ENCODE measurements at regions not wholly inside any gene's neighbourhood (a gene's known extent, or its start where the extent isn't known, plus 50 kb on each side); places are given as distances from the start of the nearest gene placed in this dataset.

GRCh38 chr4:19256823-19257222, 994.9 kb upstream of the SLIT2 start:
- no peak overlapping the region for H3K4me3 ChIP-seq (ENCODE audit: low read depth, low read length)
- CTCF ChIA-PET = no interaction called here
- no peaks in the 10 kb centered on the region for H3K9me3 ChIP-seq (ENCODE audit: control insufficient read depth, insufficient read depth, low read length)
- POLR2A ChIA-PET = no interaction called here
- no peak overlapping the region for H3K27ac ChIP-seq (ENCODE audit: low read depth, low read length)
- no peak for DNase-seq (ENCODE audit: low read depth, low spot score)
- H3K27me3 ChIP-seq (ENCODE audit: control insufficient read depth, insufficient read depth, low read length) = no peaks in the 10 kb centered on the region
- TF ChIP-seq CTCF (IDR thresholded peaks at IDR 0.05; ENCODE audit: low read depth, low read length) = no peak

- no peak for DNase-seq (ENCODE audit: low read depth, low spot score)
- ChIA-PET CTCF (no interaction called here), POLR2A (no interaction called here)
- H3K27ac ChIP-seq (ENCODE audit: low read depth, low read length) = no peak overlapping the region
- no peak overlapping the region for H3K4me3 ChIP-seq (ENCODE audit: low read depth, low read length)
- H3K9me3 ChIP-seq (ENCODE audit: control insufficient read depth, insufficient read depth, low read length) = no peaks in the 10 kb centered on the region
- TF ChIP-seq CTCF (IDR thresholded peaks at IDR 0.05; ENCODE audit: low read depth, low read length) = no peak
- H3K27me3 ChIP-seq (ENCODE audit: control insufficient read depth, insufficient read depth, low read length) = no peaks in the 10 kb centered on the region
Observed at GRCh38 chr4:19254486-19254885, 997.2 kb upstream of the SLIT2 start.

GRCh38 chr4:19248023-19248422, 1003.7 kb upstream of the SLIT2 start:
- POLR2A ChIA-PET = no interaction called here
- Histone ChIP-seq H3K9me3 (ENCODE audit: control insufficient read depth, insufficient read depth, low read length) (no peaks in the 10 kb centered on the region), H3K4me3 (ENCODE audit: low read depth, low read length) (no peak overlapping the region), H3K27me3 (ENCODE audit: control insufficient read depth, insufficient read depth, low read length) (no peaks in the 10 kb centered on the region), H3K27ac (ENCODE audit: low read depth, low read length) (no peak overlapping the region)
- no peak for DNase-seq (ENCODE audit: low read depth, low spot score)
- CTCF ChIA-PET = no interaction called here
- TF ChIP-seq CTCF (IDR thresholded peaks at IDR 0.05; ENCODE audit: low read depth, low read length) = no peak

GRCh38 chr4:19241895-19242294, 1009.8 kb upstream of the SLIT2 start:
- Histone ChIP-seq H3K27ac (ENCODE audit: low read depth, low read length) (no peak overlapping the region), H3K4me3 (ENCODE audit: low read depth, low read length) (no peak overlapping the region), H3K27me3 (ENCODE audit: control insufficient read depth, insufficient read depth, low read length) (no peaks in the 10 kb centered on the region), H3K9me3 (ENCODE audit: control insufficient read depth, insufficient read depth, low read length) (no peaks in the 10 kb centered on the region)
- CTCF ChIA-PET = no interaction called here
- TF ChIP-seq CTCF (IDR thresholded peaks at IDR 0.05; ENCODE audit: low read depth, low read length) = no peak
- DNase-seq (ENCODE audit: low read depth, low spot score) = no peak
- POLR2A ChIA-PET = no interaction called here

GRCh38 chr4:19239565-19239964, 1012.1 kb upstream of the SLIT2 start:
- ChIA-PET POLR2A (no interaction called here), CTCF (interaction anchor here (0.7 kb wide), 1 partner anchor 1094 kb away, joined by 7 read pairs; no protein-coding TSS in a partner anchor)
- Histone ChIP-seq H3K27ac (ENCODE audit: low read depth, low read length) (no peak overlapping the region), H3K4me3 (ENCODE audit: low read depth, low read length) (no peak overlapping the region), H3K27me3 (ENCODE audit: control insufficient read depth, insufficient read depth, low read length) (no peaks in the 10 kb centered on the region), H3K9me3 (ENCODE audit: control insufficient read depth, insufficient read depth, low read length) (no peaks in the 10 kb centered on the region)
- no peak for DNase-seq (ENCODE audit: low read depth, low spot score)
- TF ChIP-seq CTCF (IDR thresholded peaks at IDR 0.05; ENCODE audit: low read depth, low read length) = no peak
